ENCODE measurements at regions not wholly inside any gene's neighbourhood (a gene's known extent, or its start where the extent isn't known, plus 50 kb on each side); places are given as distances from the start of the nearest gene placed in this dataset.
"Not testable (repeated sequence)": the region's sequence is repeated elsewhere in the genome, so short reads cannot be mapped to it uniquely, and the experiment has no call there.

GRCh38 chr4:124075276-124075675 lies 637.3 kb downstream of the ANKRD50 start:
- not testable (repeated sequence) for H3K4ac ChIP-seq (ENCODE audit: low read length); H3K4me3 ChIP-seq (ENCODE audit: low read length in 2 of 2); H3K18ac ChIP-seq (ENCODE audit: low read length); H3K27me3 ChIP-seq (ENCODE audit: control insufficient read depth in 3 of 3, insufficient read depth in 3 of 3, low read depth in 1 of 3, low read length in 3 of 3); H2AFZ ChIP-seq (ENCODE audit: low read length); H3K36me3 ChIP-seq (replicated peaks in 1 of 2; ENCODE audit: control insufficient read depth in 2 of 2, insufficient read depth in 2 of 2, low read length in 2 of 2); H3K14ac ChIP-seq (ENCODE audit: low read length); H2AK5ac ChIP-seq (ENCODE audit: low read depth, low read length); H3K23ac ChIP-seq (ENCODE audit: low read depth, low read length, poor library complexity); H3K79me1 ChIP-seq (ENCODE audit: low read depth, low read length); H4K8ac ChIP-seq (ENCODE audit: low read depth, low read length); H2BK15ac ChIP-seq (ENCODE audit: low read length); DNase-seq (ENCODE audit: low spot score); H2BK120ac ChIP-seq (ENCODE audit: low read depth, low read length); H3K27ac ChIP-seq (replicated peaks; ENCODE audit: low read length); H2BK5ac ChIP-seq (ENCODE audit: low read length); H3K4me2 ChIP-seq (ENCODE audit: insufficient read depth, low read length, poor library complexity, severe bottlenecking); H4K91ac ChIP-seq (ENCODE audit: low read depth, low read length, poor library complexity); H3K4me1 ChIP-seq (ENCODE audit: control insufficient read depth in 2 of 2, insufficient read depth in 1 of 2, low read depth in 1 of 2, low read length in 2 of 2); H2BK12ac ChIP-seq (ENCODE audit: low read length); H3K9ac ChIP-seq (ENCODE audit: low read depth, low read length, poor library complexity)
- H3K9me3 ChIP-seq (replicated peaks in 1 of 2; ENCODE audit: control insufficient read depth in 2 of 2, insufficient read depth in 1 of 2, low read depth in 1 of 2, low read length in 2 of 2): peaks cover 6 to 53% of the 10 kb centered on the region in 2 donors
- no CpG with 5 or more reads among the region's 2 CpGs for WGBS, 2 donors (ENCODE audit: extremely low coverage in 2 of 2, insufficient read length in 2 of 2, insufficient replicate concordance in 1 of 2)

- Histone ChIP-seq H4K8ac (ENCODE audit: low read depth, low read length) (no peak overlapping the region), H4K91ac (ENCODE audit: low read depth, low read length, poor library complexity) (no peak overlapping the region), H3K9me3 (replicated peaks in 1 of 2; ENCODE audit: control insufficient read depth in 2 of 2, insufficient read depth in 1 of 2, low read depth in 1 of 2, low read length in 2 of 2) (peaks cover 0 to 34% of the 10 kb centered on the region in 2 donors), H3K79me1 (ENCODE audit: low read depth, low read length) (no peaks in the 10 kb centered on the region), H3K9ac (ENCODE audit: low read depth, low read length, poor library complexity) (no peak overlapping the region), H2BK120ac (ENCODE audit: low read depth, low read length) (no peak overlapping the region), H3K36me3 (replicated peaks in 1 of 2; ENCODE audit: control insufficient read depth in 2 of 2, insufficient read depth in 2 of 2, low read length in 2 of 2) (no peaks in the 10 kb centered on the region), H2AFZ (ENCODE audit: low read length) (no peak overlapping the region), H2AK5ac (ENCODE audit: low read depth, low read length) (no peak overlapping the region), H3K23ac (ENCODE audit: low read depth, low read length, poor library complexity) (no peak overlapping the region), H2BK5ac (ENCODE audit: low read length) (no peak overlapping the region), H3K27me3 (ENCODE audit: control insufficient read depth in 3 of 3, insufficient read depth in 3 of 3, low read depth in 1 of 3, low read length in 3 of 3) (no peaks in the 10 kb centered on the region), H3K18ac (ENCODE audit: low read length) (no peak overlapping the region), H3K4me2 (ENCODE audit: insufficient read depth, low read length, poor library complexity, severe bottlenecking) (no peak overlapping the region), H3K14ac (ENCODE audit: low read length) (no peak overlapping the region), H3K4me3 (ENCODE audit: low read length in 2 of 2) (no peak overlapping the region), H3K4ac (ENCODE audit: low read length) (no peak overlapping the region), H2BK15ac (ENCODE audit: low read length) (no peak overlapping the region), H2BK12ac (ENCODE audit: low read length) (no peak overlapping the region), H3K27ac (replicated peaks; ENCODE audit: low read length) (no peak overlapping the region), H3K4me1 (ENCODE audit: control insufficient read depth in 2 of 2, insufficient read depth in 1 of 2, low read depth in 1 of 2, low read length in 2 of 2) (no peaks in the 10 kb centered on the region)
- DNase-seq (ENCODE audit: low spot score): no peak
- no CpG with 5 or more reads among the region's 1 CpG for WGBS, 2 donors (ENCODE audit: extremely low coverage in 2 of 2, insufficient read length in 2 of 2, insufficient replicate concordance in 1 of 2)
Measured at GRCh38 chr4:124079174-124079780, 633.3 kb downstream of the ANKRD50 start.

GRCh38 chr4:124083711-124084110 lies 628.8 kb downstream of the ANKRD50 start:
- Histone ChIP-seq H3K36me3 (replicated peaks in 1 of 2; ENCODE audit: control insufficient read depth in 2 of 2, insufficient read depth in 2 of 2, low read length in 2 of 2) (no peaks in the 10 kb centered on the region), H2BK120ac (ENCODE audit: low read depth, low read length) (no peak overlapping the region), H3K4ac (ENCODE audit: low read length) (no peak overlapping the region), H4K8ac (ENCODE audit: low read depth, low read length) (no peak overlapping the region), H2AFZ (ENCODE audit: low read length) (peak overlapping the region; percentile 26), H4K91ac (ENCODE audit: low read depth, low read length, poor library complexity) (no peak overlapping the region), H3K27me3 (ENCODE audit: control insufficient read depth in 3 of 3, insufficient read depth in 3 of 3, low read depth in 1 of 3, low read length in 3 of 3) (no peaks in the 10 kb centered on the region), H2BK5ac (ENCODE audit: low read length) (no peak overlapping the region), H2BK15ac (ENCODE audit: low read length) (no peak overlapping the region), H2BK12ac (ENCODE audit: low read length) (no peak overlapping the region), H3K4me3 (ENCODE audit: low read length in 2 of 2) (no peak overlapping the region), H3K79me1 (ENCODE audit: low read depth, low read length) (no peaks in the 10 kb centered on the region), H3K23ac (ENCODE audit: low read depth, low read length, poor library complexity) (no peak overlapping the region), H3K18ac (ENCODE audit: low read length) (no peak overlapping the region), H3K4me1 (ENCODE audit: control insufficient read depth in 2 of 2, insufficient read depth in 1 of 2, low read depth in 1 of 2, low read length in 2 of 2) (no peaks in the 10 kb centered on the region), H3K4me2 (ENCODE audit: insufficient read depth, low read length, poor library complexity, severe bottlenecking) (no peak overlapping the region), H3K9me3 (replicated peaks in 1 of 2; ENCODE audit: control insufficient read depth in 2 of 2, insufficient read depth in 1 of 2, low read depth in 1 of 2, low read length in 2 of 2) (peaks cover 0 to 29% of the 10 kb centered on the region in 2 donors), H3K27ac (replicated peaks; ENCODE audit: low read length) (no peak overlapping the region), H3K9ac (ENCODE audit: low read depth, low read length, poor library complexity) (no peak overlapping the region), H2AK5ac (ENCODE audit: low read depth, low read length) (no peak overlapping the region), H3K14ac (ENCODE audit: low read length) (no peak overlapping the region)
- no CpG with 5 or more reads among the region's 4 CpGs for WGBS, 2 donors (ENCODE audit: extremely low coverage in 2 of 2, insufficient read length in 2 of 2, insufficient replicate concordance in 1 of 2)
- DNase-seq (ENCODE audit: low spot score): no peak

- no peak overlapping the region for H3K18ac ChIP-seq (ENCODE audit: low read length)
- H3K4ac ChIP-seq (ENCODE audit: low read length): no peak overlapping the region
- no peaks in the 10 kb centered on the region for H3K27me3 ChIP-seq (ENCODE audit: control insufficient read depth in 3 of 3, insufficient read depth in 3 of 3, low read depth in 1 of 3, low read length in 3 of 3)
- no peak overlapping the region for H3K14ac ChIP-seq (ENCODE audit: low read length)
- no peak for DNase-seq (ENCODE audit: low spot score)
- no peaks in the 10 kb centered on the region for H3K79me1 ChIP-seq (ENCODE audit: low read depth, low read length)
- H4K91ac ChIP-seq (ENCODE audit: low read depth, low read length, poor library complexity): no peak overlapping the region
- no peak overlapping the region for H4K8ac ChIP-seq (ENCODE audit: low read depth, low read length)
- WGBS, 2 donors (ENCODE audit: extremely low coverage in 2 of 2, insufficient read length in 2 of 2, insufficient replicate concordance in 1 of 2): no CpG with 5 or more reads among the region's 3 CpGs
- H3K4me3 ChIP-seq (ENCODE audit: low read length in 2 of 2): no peak overlapping the region
- H3K9me3 ChIP-seq (replicated peaks in 1 of 2; ENCODE audit: control insufficient read depth in 2 of 2, insufficient read depth in 1 of 2, low read depth in 1 of 2, low read length in 2 of 2): peaks cover 0 to 11% of the 10 kb centered on the region in 2 donors
- no peak overlapping the region for H2BK5ac ChIP-seq (ENCODE audit: low read length)
- no peak overlapping the region for H2BK12ac ChIP-seq (ENCODE audit: low read length)
- no peak overlapping the region for H2AFZ ChIP-seq (ENCODE audit: low read length)
- no peak overlapping the region for H3K4me2 ChIP-seq (ENCODE audit: insufficient read depth, low read length, poor library complexity, severe bottlenecking)
- H2BK120ac ChIP-seq (ENCODE audit: low read depth, low read length): no peak overlapping the region
- no peak overlapping the region for H3K27ac ChIP-seq (replicated peaks; ENCODE audit: low read length)
- H3K23ac ChIP-seq (ENCODE audit: low read depth, low read length, poor library complexity): no peak overlapping the region
- no peak overlapping the region for H2BK15ac ChIP-seq (ENCODE audit: low read length)
- no peak overlapping the region for H2AK5ac ChIP-seq (ENCODE audit: low read depth, low read length)
- H3K9ac ChIP-seq (ENCODE audit: low read depth, low read length, poor library complexity): no peak overlapping the region
- H3K36me3 ChIP-seq (replicated peaks in 1 of 2; ENCODE audit: control insufficient read depth in 2 of 2, insufficient read depth in 2 of 2, low read length in 2 of 2): no peaks in the 10 kb centered on the region
- H3K4me1 ChIP-seq (ENCODE audit: control insufficient read depth in 2 of 2, insufficient read depth in 1 of 2, low read depth in 1 of 2, low read length in 2 of 2): no peaks in the 10 kb centered on the region
Measured at GRCh38 chr4:124085561-124086180, 626.9 kb downstream of the ANKRD50 start.
